DMS 273 (cell line): ENCODE measurements at regions not wholly inside any gene's neighbourhood (a gene's known extent, or its start where the extent isn't known, plus 50 kb on each side); places are given as distances from the start of the nearest gene placed in this dataset.
A peak's percentile ranks its signal among the peaks of the same experiment; 100 is the strongest.

Source experiments
- DNase-seq: peaks from one replicate; lab custom pipeline; 2025; ENCODE audit not compliant: unreplicated experiment; lab: John Stamatoyannopoulos, UW

- no peak for DNase-seq
Observed at GRCh38 chr1:29547300-29547699, 311.0 kb downstream of the PTPRU start.

- peak; percentile 53 for DNase-seq
Observed at GRCh38 chr1:29546496-29546895, 310.2 kb downstream of the PTPRU start.

- DNase-seq = no peak
Observed at GRCh38 chr1:29544406-29544805, 308.1 kb downstream of the PTPRU start.

GRCh38 chr1:29543586-29543985 is 307.3 kb downstream of the PTPRU start:
- DNase-seq = peak; percentile 33

GRCh38 chr1:29542548-29542947 is 306.2 kb downstream of the PTPRU start:
- peak; percentile 93 for DNase-seq

- DNase-seq = no peak
Observed at GRCh38 chr1:29541631-29542030, 305.3 kb downstream of the PTPRU start.

DNA sequence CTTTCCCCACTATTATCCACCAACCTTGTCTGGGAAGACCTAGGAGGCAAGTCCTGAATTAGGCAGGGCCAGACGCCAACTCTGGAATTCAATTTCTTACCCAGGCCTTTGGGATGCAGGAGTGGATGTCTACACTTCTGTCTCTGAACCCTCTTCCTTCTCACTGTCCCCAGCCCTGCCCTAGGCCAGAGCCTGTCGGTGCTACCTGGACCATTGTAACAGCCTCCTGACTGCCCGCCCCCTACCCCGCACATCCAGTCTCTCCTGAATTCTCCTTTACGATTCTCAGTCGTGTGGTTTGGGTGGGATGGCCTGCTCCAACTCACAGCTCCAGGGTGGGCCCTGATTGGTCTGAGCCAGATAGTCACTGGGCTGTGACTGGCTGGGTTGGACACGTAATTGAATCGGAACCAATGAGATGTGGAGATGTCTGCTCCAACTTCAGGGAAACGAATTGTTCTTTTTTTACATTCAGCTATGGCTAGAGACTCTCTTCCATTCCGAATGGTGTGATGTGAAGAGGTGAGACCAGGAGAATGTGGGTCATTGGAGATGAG is 304.6 kb downstream of the PTPRU start:
- no peak for DNase-seq

- DNase-seq = no peak
Observed at GRCh38 chr1:29539971-29540370, 303.6 kb downstream of the PTPRU start.

DNA sequence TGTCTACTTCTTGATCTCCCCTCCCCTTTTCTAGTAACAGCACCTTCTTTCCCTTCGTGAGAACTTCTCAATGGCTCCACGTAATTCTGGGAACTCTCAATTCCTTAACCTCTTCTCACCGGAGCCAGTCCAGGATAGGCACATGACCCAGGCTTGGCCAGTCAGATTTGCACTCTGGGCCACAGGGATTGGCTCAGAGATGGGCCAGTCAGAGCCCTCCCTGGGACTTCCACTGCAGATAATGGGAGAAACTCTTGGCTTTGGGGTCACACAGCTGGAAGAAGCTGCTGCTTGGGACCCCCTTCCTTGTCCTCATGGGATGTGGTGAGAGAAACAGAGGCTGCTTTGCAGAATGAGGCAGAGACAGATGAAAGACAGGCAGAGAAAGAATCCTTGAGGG is 302.3 kb downstream of the PTPRU start:
- DNase-seq = no peak

- DNase-seq = no peak
Observed at GRCh38 chr1:29532751-29533150, 296.4 kb downstream of the PTPRU start.

- no peak for DNase-seq
Observed at GRCh38 chr1:29532285-29532684, 296.0 kb downstream of the PTPRU start.

- no peak for DNase-seq
Observed at GRCh38 chr1:29531596-29531995, 295.3 kb downstream of the PTPRU start.

GRCh38 chr1:29529677-29530278 is 293.5 kb downstream of the PTPRU start:
- no peak for DNase-seq

GRCh38 chr1:29527314-29528004 is 291.1 kb downstream of the PTPRU start:
- DNase-seq = no peak

GRCh38 chr1:29525941-29526340 is 289.6 kb downstream of the PTPRU start:
- DNase-seq = no peak

GRCh38 chr1:29524285-29525065 is 288.2 kb downstream of the PTPRU start:
- DNase-seq = no peak

DNA sequence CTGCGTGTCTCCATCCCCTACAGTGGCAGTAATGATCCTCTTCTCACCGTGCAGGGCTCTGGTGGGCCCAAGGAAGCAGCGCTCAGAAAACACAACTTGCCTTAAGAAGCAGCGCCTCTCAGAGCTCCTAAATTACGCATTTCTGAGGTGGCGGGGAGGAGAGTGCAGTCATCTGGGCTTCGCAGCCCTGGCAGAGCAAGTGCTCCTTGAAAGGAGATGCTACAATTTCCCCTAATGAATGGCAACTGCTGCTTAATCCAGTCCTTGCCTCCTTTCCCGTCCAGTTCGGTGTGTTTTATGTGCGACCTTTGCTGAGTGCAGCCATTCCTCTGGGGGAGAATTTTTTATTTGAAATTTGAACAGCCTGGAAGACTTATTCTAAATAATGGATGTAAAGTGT is 287.3 kb downstream of the PTPRU start:
- no peak for DNase-seq

GRCh38 chr1:29523136-29523535 is 286.8 kb downstream of the PTPRU start:
- DNase-seq = no peak

DNA sequence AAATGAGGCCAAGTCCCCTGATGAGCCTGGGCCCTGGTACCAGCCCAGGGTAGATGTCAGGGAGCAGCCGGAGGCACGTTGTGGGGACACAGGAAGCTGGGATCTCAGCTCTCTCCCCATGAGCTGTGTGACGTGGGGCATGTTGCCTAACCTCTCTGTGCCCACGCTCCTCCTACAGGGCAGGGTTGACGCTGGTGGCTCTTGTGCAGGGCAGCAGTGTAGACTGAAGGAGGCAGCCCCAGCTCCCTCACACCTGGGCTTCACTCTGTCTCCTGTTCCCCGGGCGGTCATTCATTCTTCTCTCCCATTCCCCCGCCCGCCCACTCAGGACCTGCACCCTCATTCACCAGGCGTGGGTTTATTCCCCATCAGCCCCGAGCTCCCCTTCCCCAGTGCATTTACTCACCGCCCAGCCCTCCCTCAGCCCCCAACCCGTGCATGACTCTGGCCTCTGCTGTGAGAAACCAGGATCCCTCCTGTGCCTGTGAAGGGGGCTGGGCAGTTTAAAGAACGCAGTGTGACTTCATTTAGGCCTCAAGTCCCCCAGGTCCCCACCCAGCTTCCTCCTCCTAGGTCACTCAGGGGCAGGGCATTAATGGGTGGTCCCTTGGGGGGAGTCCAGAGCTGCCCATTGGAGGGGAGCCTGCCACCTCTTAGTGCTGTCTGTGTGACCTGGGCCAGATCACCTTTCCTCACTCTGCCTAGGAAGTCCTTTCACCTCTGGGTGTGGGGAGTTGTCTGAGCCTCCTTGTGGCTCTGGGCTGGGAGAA is 285.7 kb downstream of the PTPRU start:
- DNase-seq = no peak

DNA sequence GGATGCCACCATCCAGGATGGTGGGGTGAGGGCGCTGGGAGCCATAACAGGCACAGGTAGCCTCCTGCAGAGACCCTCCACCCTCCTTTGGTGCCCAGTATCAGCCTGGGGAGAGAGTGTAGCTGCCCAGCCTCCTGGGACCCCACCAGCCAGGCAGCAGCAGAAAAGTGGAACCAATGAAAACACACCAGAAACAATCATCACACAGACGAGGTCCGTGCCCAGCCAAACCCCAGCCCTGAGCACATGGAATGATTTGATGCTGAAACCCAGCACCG is 285.1 kb downstream of the PTPRU start:
- DNase-seq = no peak
